Liver (tissue), 3 donors: ENCODE measurements at regions not wholly inside any gene's neighbourhood (a gene's known extent, or its start where the extent isn't known, plus 50 kb on each side); places are given as distances from the start of the nearest gene placed in this dataset.

Experiments
- ATF3 ChIP-seq: IDR thresholded peaks from 2 replicates; pipeline ENCODE4 v1.6.1; 2016; ENCODE audit warnings: antibody characterized with exemption
- CTCF ChIP-seq: fragments of 150-350 bp; IDR thresholded peaks from 2 replicates; pipeline ENCODE4 v1.5.1; 2017; ENCODE audit warnings: improper control_type of control experiment, low read depth, low read length; ENCODE audit not compliant: missing input control
- EGR1 ChIP-seq, 2 donors: IDR thresholded peaks; 2 replicates each; pipeline ENCODE4 v1.6.1; 2016 to 2018; ENCODE audit warnings: antibody characterized with exemption in 2 of 2, low read depth in 2 of 2
- GABPA ChIP-seq, 2 donors: IDR thresholded peaks in 1 of 2; conservative IDR thresholded peaks in 1 of 2; 2 replicates each; pipeline ENCODE4 v1.6.1; 2016; ENCODE audit warnings: antibody characterized with exemption in 2 of 2, mild to moderate bottlenecking in 1 of 2, moderate library complexity in 1 of 2
- HNF4G ChIP-seq: IDR thresholded peaks from 2 replicates; pipeline ENCODE4 v1.6.1; 2016; ENCODE audit warnings: antibody characterized with exemption
- MAX ChIP-seq: IDR thresholded peaks from 2 replicates; pipeline ENCODE4 v1.6.1; 2016; ENCODE audit warnings: antibody characterized with exemption
- REST ChIP-seq: IDR thresholded peaks from 2 replicates; pipeline ENCODE4 v1.6.1; 2016; ENCODE audit warnings: antibody characterized with exemption, mild to moderate bottlenecking
- TAF1 ChIP-seq: conservative IDR thresholded peaks from 2 replicates; pipeline ENCODE4 v1.6.1; 2016; ENCODE audit warnings: antibody characterized with exemption, mild to moderate bottlenecking
- YY1 ChIP-seq: IDR thresholded peaks from 2 replicates; pipeline ENCODE4 v1.6.1; 2016; ENCODE audit warnings: antibody characterized with exemption, mild to moderate bottlenecking
- ZBTB33 ChIP-seq: IDR thresholded peaks from 2 replicates; pipeline ENCODE4 v1.6.1; 2016; ENCODE audit warnings: antibody characterized with exemption
- donor health status: healthy.
- donor health status: healthy.

GRCh38 chr10:58919927-58920654, 256.4 kb upstream of the PHYHIPL start:
- TF ChIP-seq EGR1 (IDR thresholded peaks at IDR 0.05; ENCODE audit: low read depth in 2 of 2) (no peak), CTCF (no peak), HNF4G (no peak), MAX (no peak), ATF3 (no peak), YY1 (no peak), ZBTB33 (no peak), TAF1 (no peak), REST (no peak), GABPA (IDR thresholded peaks at IDR 0.05 in 1 of 2, conservative IDR thresholded peaks at IDR 0.05 in 1 of 2) (no peak)
